ENCODE measurements at regions not wholly inside any gene's neighbourhood (a gene's known extent, or its start where the extent isn't known, plus 50 kb on each side); places are given as distances from the start of the nearest gene placed in this dataset.

- no peak for DNase-seq (ENCODE audit: low read depth)
- no peak overlapping the region for H3K4me3 ChIP-seq (ENCODE audit: control insufficient read depth, low read depth, low read length)
- TF ChIP-seq CTCF (IDR thresholded peaks at IDR 0.05; ENCODE audit: control insufficient read depth, insufficient read depth, low read depth, low read length, missing control alignments), result no peak
Observed at GRCh38 chr5:74083096-74083791, 457.2 kb downstream of the ARHGEF28 start.

- H3K4me3 ChIP-seq (ENCODE audit: control insufficient read depth, low read depth, low read length), result no peak overlapping the region
- no peak for TF ChIP-seq CTCF (IDR thresholded peaks at IDR 0.05; ENCODE audit: control insufficient read depth, insufficient read depth, low read depth, low read length, missing control alignments)
- DNase-seq (ENCODE audit: low read depth), result no peak
Observed at GRCh38 chr5:74082512-74083055, 456.6 kb downstream of the ARHGEF28 start.

GRCh38 chr5:74081126-74081525, 455.1 kb downstream of the ARHGEF28 start:
- DNase-seq (ENCODE audit: low read depth), result no peak
- no peak overlapping the region for H3K4me3 ChIP-seq (ENCODE audit: control insufficient read depth, low read depth, low read length)
- TF ChIP-seq CTCF (IDR thresholded peaks at IDR 0.05; ENCODE audit: control insufficient read depth, insufficient read depth, low read depth, low read length, missing control alignments), result no peak

GRCh38 chr5:74079971-74080556, 454.1 kb downstream of the ARHGEF28 start:
- no peak for TF ChIP-seq CTCF (IDR thresholded peaks at IDR 0.05; ENCODE audit: control insufficient read depth, insufficient read depth, low read depth, low read length, missing control alignments)
- DNase-seq (ENCODE audit: low read depth), result no peak
- no peak overlapping the region for H3K4me3 ChIP-seq (ENCODE audit: control insufficient read depth, low read depth, low read length)

- no peak overlapping the region for H3K4me3 ChIP-seq (ENCODE audit: control insufficient read depth, low read depth, low read length)
- no peak for TF ChIP-seq CTCF (IDR thresholded peaks at IDR 0.05; ENCODE audit: control insufficient read depth, insufficient read depth, low read depth, low read length, missing control alignments)
- no peak for DNase-seq (ENCODE audit: low read depth)
Observed at GRCh38 chr5:74075501-74076484, 449.8 kb downstream of the ARHGEF28 start.

GRCh38 chr5:74074111-74074510, 448.1 kb downstream of the ARHGEF28 start:
- DNase-seq (ENCODE audit: low read depth), result no peak
- no peak overlapping the region for H3K4me3 ChIP-seq (ENCODE audit: control insufficient read depth, low read depth, low read length)
- TF ChIP-seq CTCF (IDR thresholded peaks at IDR 0.05; ENCODE audit: control insufficient read depth, insufficient read depth, low read depth, low read length, missing control alignments), result no peak
